Activated CD4-positive, alpha-beta T cell treated with anti-CD3 and anti-CD28 coated beads, Interleukin-2, amount 10 ng/mL, durations not matched to agents 7 days and 5 days (primary cell): ENCODE measurements at regions not wholly inside any gene's neighbourhood (a gene's known extent, or its start where the extent isn't known, plus 50 kb on each side); places are given as distances from the start of the nearest gene placed in this dataset.
"Not testable (repeated sequence)": the region's sequence is repeated elsewhere in the genome, so short reads cannot be mapped to it uniquely, and the experiment has no call there.

Experiments
- CTCF ChIA-PET: fragments of 350-600 bp; sonication (Branson Sonifier 250); formaldehyde crosslinking; loops from one replicate; lab custom pipeline; 2021; ENCODE audit warnings: antibody characterized with exemption; lab: Charles Lee
- POLR2A ChIA-PET: fragments of 350-600 bp; sonication (Branson Sonifier 250); formaldehyde crosslinking; loops from one replicate; lab custom pipeline; 2021; ENCODE audit warnings: antibody characterized with exemption; lab: Charles Lee
- DNase-seq: peaks from one replicate; pipeline ENCODE4 v3.0.0-alpha.2; 2020
- H3K27ac Mint-ChIP-seq: one replicate; pipeline ENCODE4 v1.8.0; 2021; ENCODE audit warnings: mild to moderate bottlenecking, moderate library complexity, mixed read lengths
- H3K27me3 Mint-ChIP-seq: one replicate; pipeline ENCODE4 v1.8.0; 2021; ENCODE audit warnings: mixed read lengths
- H3K36me3 Mint-ChIP-seq: one replicate; pipeline ENCODE4 v1.8.0; 2021; ENCODE audit warnings: low read depth, mixed read lengths
- H3K4me1 Mint-ChIP-seq: one replicate; pipeline ENCODE4 v1.8.0; 2021; ENCODE audit warnings: mixed read lengths
- H3K4me3 Mint-ChIP-seq: one replicate; pipeline ENCODE4 v1.8.0; 2021; ENCODE audit warnings: mild to moderate bottlenecking, moderate library complexity, mixed read lengths
- H3K9me3 Mint-ChIP-seq: one replicate; pipeline ENCODE4 v1.8.0; 2021; ENCODE audit warnings: mixed read lengths

DNA sequence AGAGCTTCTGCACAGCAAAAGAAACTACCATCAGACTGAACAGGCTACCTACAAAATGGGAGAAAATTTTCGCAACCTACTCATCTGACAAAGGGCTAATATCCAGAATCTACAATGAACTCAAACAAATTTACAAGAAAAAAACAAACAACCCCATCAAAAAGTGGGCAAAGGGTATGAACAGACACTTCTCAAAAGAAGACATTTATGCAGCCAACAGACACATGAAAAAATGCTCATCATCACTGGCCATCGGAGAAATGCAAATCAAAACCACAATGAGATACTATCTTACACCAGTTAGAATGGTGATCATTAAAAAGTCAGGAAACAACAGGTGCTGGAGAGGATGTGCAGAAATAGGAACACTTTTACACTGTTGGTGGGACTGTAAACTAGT lies 179.4 kb upstream of the JUN start:
- H3K27me3 Mint-ChIP-seq, H3K27ac Mint-ChIP-seq, H3K4me3 Mint-ChIP-seq, CTCF ChIA-PET, POLR2A ChIA-PET, DNase-seq, H3K36me3 Mint-ChIP-seq, H3K9me3 Mint-ChIP-seq: not testable (repeated sequence)
- peaks cover 27% of the 10 kb centered on the region for H3K4me1 Mint-ChIP-seq

DNA sequence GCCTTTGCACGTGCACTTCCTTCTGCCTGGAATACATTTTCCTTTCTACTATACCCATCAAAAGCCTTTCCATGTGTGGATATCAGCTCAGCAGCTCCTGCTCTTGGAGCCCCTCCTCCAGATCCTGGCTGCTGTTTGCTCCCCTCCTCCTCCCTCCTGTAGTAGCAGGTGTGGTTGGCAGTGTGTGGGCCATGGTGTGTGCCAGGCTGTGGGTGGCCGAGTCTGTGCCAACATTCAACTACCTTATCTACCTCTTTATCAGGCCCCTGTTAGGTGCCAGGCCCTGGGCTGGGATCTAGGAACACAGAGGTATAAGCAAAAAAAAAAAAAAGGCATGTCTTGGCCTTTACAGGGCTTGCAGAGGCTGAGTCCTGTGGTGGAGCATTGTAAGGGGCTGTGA lies 180.6 kb upstream of the JUN start:
- peaks cover 3% of the 10 kb centered on the region for H3K9me3 Mint-ChIP-seq
- H3K4me3 Mint-ChIP-seq: no peak overlapping the region
- H3K27ac Mint-ChIP-seq: no peak overlapping the region
- H3K36me3 Mint-ChIP-seq: peaks cover 8% of the 10 kb centered on the region
- H3K4me1 Mint-ChIP-seq: peaks cover 39% of the 10 kb centered on the region
- peaks cover 4% of the 10 kb centered on the region for H3K27me3 Mint-ChIP-seq
- DNase-seq: no peak
- ChIA-PET CTCF (interaction anchor here (0.9 to 1.3 kb wide), 3 partner anchors 28 to 109 kb away, joined by 3 to 6 read pairs (median 3); no protein-coding TSS in a partner anchor), POLR2A (no interaction called here)

DNA sequence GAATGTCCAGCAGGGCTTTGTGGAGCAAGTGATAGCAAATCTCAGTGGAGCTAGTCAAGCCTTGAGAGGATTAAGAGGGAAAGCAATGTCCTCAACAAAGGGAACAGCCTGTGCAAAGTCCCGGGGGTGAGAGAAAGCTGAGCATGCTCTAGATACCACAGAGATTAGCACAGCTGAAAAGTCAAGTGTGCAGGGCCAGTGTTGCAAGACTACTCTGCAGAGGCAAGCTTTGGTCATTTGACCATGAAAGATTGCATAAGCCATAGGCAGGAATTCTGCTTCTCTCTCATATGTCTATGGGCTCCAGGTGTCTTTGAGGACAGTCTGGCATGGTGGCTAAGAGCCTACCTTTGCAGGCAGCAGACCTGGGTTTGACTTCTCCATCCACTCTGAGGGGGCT lies 181.0 kb upstream of the JUN start:
- Mint-ChIP-seq H3K27me3 (peaks cover 4% of the 10 kb centered on the region), H3K9me3 (peaks cover 3% of the 10 kb centered on the region), H3K27ac (no peak overlapping the region), H3K4me3 (no peak overlapping the region), H3K4me1 (peaks cover 40% of the 10 kb centered on the region), H3K36me3 (peaks cover 9% of the 10 kb centered on the region)
- no peak for DNase-seq
- POLR2A ChIA-PET: no interaction called here
- CTCF ChIA-PET: interaction anchor here (0.6 to 1.3 kb wide), 7 partner anchors 15 to 160 kb away, joined by 3 to 6 read pairs (median 3); no protein-coding TSS in a partner anchor

DNA sequence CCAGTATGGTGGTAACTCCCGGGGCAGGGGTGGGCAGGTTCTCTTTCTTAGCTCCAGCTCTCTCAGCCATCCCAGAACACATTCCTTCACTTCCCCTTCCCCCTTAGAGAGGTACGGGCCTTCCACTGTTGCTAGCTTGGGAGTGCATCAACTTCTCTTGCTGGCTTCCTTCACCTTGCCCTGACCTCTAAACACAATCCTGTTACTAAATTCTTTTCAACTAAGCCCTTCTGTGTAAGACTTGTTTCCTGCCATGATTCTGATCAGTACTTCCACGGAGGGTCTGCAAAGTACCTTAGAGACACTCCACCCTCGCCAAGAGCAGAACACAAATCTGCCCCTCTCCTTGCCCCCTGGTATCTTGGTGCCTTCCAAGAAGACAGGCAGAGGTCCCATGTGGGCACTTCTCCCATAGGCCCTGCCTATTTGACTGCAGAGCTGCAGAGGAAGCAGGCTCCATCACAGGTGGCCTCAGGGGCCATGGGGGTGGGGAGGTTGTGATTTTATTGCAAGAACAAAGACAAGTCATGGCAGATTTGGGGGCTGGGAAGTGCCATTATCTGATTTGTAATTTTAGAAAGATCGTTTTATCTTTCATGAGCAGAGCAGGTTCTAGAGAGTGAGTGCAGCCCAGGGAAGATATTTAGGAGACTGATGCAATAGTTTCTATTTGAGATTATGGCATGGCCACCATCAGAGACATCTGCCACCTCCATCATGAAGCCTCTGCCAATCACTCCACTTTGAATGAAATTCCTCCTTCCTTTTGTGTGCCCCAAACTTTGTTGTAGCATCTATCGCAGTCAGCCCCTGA lies 182.5 kb upstream of the JUN start:
- POLR2A ChIA-PET: no interaction called here
- no peak for DNase-seq
- H3K4me1 Mint-ChIP-seq: peaks cover 40% of the 10 kb centered on the region

DNA sequence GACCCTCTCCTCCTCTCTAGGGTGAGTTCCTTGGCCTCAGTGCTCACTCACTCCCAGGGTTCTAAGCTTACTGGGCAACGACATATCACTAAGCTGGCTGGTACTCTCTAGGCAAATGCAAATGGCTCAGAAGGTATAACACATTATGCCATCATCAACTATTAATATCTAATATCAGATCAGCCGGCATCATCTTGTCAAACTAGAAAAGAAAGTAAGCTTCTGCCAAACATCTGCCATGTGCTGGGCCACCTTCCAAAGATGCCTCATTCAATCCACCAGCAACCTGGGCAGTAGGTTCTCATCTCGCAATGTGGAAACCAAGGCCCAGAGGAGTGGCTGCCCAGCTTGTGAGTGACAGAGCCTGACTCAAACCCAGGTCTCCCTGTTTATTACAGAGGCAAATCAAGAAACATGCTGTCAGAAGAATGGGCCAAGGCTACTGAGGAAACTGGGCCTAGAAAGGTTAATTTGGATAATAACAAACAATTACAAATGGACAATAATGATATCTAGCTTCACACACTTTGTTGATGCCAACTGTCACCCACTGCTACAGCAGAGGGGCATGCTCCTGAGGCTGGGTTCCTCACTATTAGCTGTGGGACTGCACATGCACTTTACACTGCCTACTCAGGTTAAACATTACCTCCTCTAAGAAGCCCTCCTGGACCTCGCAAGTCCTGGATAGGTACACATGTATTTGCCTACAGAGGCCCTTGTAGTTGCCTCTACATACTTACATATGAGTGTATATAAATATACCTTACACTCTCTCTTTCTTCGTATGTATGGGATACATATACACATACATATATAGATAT lies 183.3 kb upstream of the JUN start:
- POLR2A ChIA-PET: no interaction called here
- peaks cover 3% of the 10 kb centered on the region for H3K9me3 Mint-ChIP-seq
- CTCF ChIA-PET: interaction anchor here (0.7 to 3.7 kb wide), 5 partner anchors 10 to 185 kb away, joined by 3 to 16 read pairs (median 4); no protein-coding TSS in a partner anchor
- peaks cover 9% of the 10 kb centered on the region for H3K36me3 Mint-ChIP-seq
- DNase-seq: no peak
- H3K4me1 Mint-ChIP-seq: peaks cover 40% of the 10 kb centered on the region
- no peaks in the 10 kb centered on the region for H3K27me3 Mint-ChIP-seq
- no peak overlapping the region for H3K4me3 Mint-ChIP-seq
- H3K27ac Mint-ChIP-seq: no peak overlapping the region

More for the DNA sequence above, 182.5 kb upstream of the JUN start:
- Mint-ChIP-seq H3K27me3 (no peaks in the 10 kb centered on the region), H3K27ac (peak overlapping the region; percentile 68), H3K9me3 (peaks cover 3% of the 10 kb centered on the region), H3K4me3 (no peak overlapping the region), H3K36me3 (peaks cover 9% of the 10 kb centered on the region)
- CTCF ChIA-PET: interaction anchor here (1.0 to 2.0 kb wide), 5 partner anchors 10 to 104 kb away, joined by 3 to 5 read pairs (median 4); no protein-coding TSS in a partner anchor

DNA sequence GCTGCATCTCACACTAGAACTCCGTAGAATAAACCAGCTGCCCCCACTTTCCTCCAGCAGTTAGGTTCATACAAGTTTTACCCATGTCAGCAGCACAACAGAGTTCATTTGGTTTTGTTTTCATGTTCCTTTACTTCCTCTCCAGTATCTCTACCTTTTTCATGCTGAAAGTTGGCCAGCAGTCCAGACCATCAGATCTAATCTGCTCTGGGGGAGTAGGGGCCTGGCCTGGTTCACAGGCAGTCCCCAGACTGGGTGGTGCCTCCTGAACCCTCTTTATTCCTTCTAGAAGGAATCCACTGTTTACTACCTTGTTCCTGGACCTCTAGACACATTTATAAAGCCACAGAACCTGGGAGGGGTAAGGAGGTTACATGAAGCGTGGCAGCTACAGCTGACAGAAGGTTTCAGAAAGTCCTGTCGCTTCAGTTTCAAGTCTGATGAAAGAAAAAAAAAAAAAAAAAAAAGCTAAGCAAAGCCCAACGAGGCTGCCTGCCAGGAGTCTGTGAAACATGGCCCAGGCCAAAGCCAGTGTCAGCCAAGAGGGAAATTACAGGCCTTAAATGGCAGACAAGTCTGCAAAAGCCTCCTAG lies 184.6 kb upstream of the JUN start:
- peaks cover 3% of the 10 kb centered on the region for H3K27me3 Mint-ChIP-seq
- peak; percentile 64 for DNase-seq
- ChIA-PET CTCF (interaction anchor here (0.7 to 3.7 kb wide), 7 partner anchors 11 to 687 kb away, joined by 3 to 16 read pairs (median 4); no protein-coding TSS in a partner anchor), POLR2A (interaction anchor here (0.6 kb wide), 2 partner anchors 91 to 576 kb away, joined by 3 to 5 read pairs; no protein-coding TSS in a partner anchor)
- H3K9me3 Mint-ChIP-seq: peaks cover 3% of the 10 kb centered on the region
- H3K27ac Mint-ChIP-seq: peak overlapping the region; percentile 99
- peaks cover 9% of the 10 kb centered on the region for H3K36me3 Mint-ChIP-seq
- H3K4me3 Mint-ChIP-seq: peak overlapping the region; percentile 35
- H3K4me1 Mint-ChIP-seq: peaks cover 42% of the 10 kb centered on the region

DNA sequence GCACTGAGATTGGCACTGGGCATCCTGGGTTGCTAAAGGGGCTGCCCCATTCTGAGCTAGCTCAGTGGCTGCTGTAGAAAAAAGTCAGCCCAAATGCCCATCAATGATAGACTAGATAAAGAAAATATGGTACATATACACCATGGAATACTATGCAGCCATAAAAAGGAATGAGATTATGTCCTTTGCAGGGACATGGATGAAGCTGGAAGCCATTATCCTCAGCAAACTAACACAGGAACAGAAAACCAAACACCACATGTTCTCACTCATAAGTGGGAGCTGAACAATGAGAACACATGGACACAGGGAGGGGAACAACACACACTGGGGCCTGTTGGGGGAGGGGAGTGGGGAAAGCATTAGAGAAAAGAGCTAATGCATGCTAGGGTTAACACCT lies 185.3 kb upstream of the JUN start:
- peak overlapping the region; percentile 99 for H3K27ac Mint-ChIP-seq
- H3K27me3 Mint-ChIP-seq, H3K9me3 Mint-ChIP-seq, DNase-seq, H3K4me3 Mint-ChIP-seq, H3K36me3 Mint-ChIP-seq, POLR2A ChIA-PET: not testable (repeated sequence)
- CTCF ChIA-PET: interaction anchor here (0.7 to 3.7 kb wide), 5 partner anchors 10 to 687 kb away, joined by 3 to 16 read pairs (median 6); no protein-coding TSS in a partner anchor
- H3K4me1 Mint-ChIP-seq: peaks cover 42% of the 10 kb centered on the region

DNA sequence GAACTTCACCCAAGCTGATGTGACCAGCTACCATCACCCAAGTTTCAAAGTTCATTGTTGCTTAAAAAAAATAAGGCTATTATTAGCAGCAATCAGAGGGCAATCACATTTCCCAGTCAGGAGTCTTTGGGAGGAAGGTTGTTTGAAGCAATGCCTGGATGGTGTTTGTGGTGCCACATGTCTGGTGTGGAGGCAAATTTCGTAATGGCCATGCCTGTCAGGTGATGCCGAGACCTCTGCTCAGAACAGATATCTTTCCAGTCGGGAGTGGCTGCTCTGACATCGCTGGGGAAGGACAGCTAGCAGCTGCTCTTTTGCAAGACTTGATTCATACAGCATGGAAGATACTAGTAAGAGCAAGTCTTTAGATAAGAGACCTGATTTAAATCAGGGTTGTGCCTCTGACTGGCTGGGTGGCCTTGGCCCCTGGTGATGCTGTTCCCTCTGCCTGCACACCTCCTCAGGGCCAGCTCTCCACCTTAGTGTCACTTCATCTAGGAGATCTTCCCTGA lies 187.8 kb upstream of the JUN start:
- no peak for DNase-seq
- Mint-ChIP-seq H3K4me1 (peaks cover 30% of the 10 kb centered on the region), H3K27me3 (peaks cover 3% of the 10 kb centered on the region), H3K27ac (no peak overlapping the region), H3K36me3 (peaks cover 5% of the 10 kb centered on the region), H3K9me3 (peaks cover 2% of the 10 kb centered on the region), H3K4me3 (no peak overlapping the region)
- ChIA-PET CTCF (interaction anchor here (0.5 to 2.9 kb wide), 5 partner anchors 28 to 208 kb away, joined by 3 to 7 read pairs (median 5); no protein-coding TSS in a partner anchor), POLR2A (no interaction called here)

DNA sequence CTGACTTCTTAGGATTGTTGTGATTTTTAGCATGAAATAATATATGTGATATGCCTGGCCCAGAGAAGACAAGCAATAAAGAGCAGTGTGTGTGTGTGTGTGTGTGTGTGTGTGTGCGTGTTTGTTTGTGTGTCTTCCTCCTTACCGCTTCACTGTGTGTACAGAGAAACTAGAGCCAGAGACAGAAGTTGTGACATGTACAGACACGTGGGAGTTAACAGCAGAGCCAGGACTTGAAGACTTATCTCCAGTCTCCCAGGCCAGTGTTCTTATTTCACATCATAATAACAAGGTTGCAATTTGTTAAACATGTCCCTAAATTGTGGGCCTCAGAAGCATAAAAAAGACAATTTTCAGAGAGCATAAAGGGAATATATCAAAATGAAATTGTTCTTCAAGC lies 192.0 kb upstream of the JUN start:
- no peaks in the 10 kb centered on the region for H3K36me3 Mint-ChIP-seq
- peaks cover 3% of the 10 kb centered on the region for H3K27me3 Mint-ChIP-seq
- no peak overlapping the region for H3K27ac Mint-ChIP-seq
- CTCF ChIA-PET: interaction anchor here (1.5 kb wide), 1 partner anchor 198 kb away, joined by 3 read pairs; no protein-coding TSS in a partner anchor
- POLR2A ChIA-PET: no interaction called here
- peaks cover 23% of the 10 kb centered on the region for H3K4me1 Mint-ChIP-seq
- no peaks in the 10 kb centered on the region for H3K9me3 Mint-ChIP-seq
- H3K4me3 Mint-ChIP-seq: no peak overlapping the region
- no peak for DNase-seq

DNA sequence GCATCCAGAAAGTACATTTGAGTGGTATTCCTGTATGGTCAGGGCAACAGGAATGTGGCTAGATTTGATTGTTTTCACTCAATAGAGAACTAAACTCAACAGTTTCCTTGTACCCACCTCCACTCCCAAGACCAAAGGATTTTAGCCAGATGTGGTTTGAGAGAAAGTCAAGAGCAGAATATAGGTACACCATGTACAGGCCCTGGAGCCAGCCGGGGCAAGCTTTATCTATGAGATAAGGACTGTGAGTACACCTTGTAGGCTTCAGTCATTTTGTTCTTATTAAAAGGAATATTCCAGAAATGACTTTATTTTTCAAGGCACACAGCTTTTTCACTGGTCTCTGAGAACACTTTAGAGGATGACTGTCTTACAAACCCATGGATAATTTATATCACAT lies 192.4 kb upstream of the JUN start:
- H3K36me3 Mint-ChIP-seq: no peaks in the 10 kb centered on the region
- peaks cover 3% of the 10 kb centered on the region for H3K27me3 Mint-ChIP-seq
- no peak overlapping the region for H3K4me3 Mint-ChIP-seq
- no peak overlapping the region for H3K27ac Mint-ChIP-seq
- POLR2A ChIA-PET: no interaction called here
- H3K4me1 Mint-ChIP-seq: peaks cover 23% of the 10 kb centered on the region
- H3K9me3 Mint-ChIP-seq: no peaks in the 10 kb centered on the region
- DNase-seq: no peak
- CTCF ChIA-PET: interaction anchor here (0.9 to 1.5 kb wide), 2 partner anchors 19 to 198 kb away, joined by 3 read pairs; no protein-coding TSS in a partner anchor

DNA sequence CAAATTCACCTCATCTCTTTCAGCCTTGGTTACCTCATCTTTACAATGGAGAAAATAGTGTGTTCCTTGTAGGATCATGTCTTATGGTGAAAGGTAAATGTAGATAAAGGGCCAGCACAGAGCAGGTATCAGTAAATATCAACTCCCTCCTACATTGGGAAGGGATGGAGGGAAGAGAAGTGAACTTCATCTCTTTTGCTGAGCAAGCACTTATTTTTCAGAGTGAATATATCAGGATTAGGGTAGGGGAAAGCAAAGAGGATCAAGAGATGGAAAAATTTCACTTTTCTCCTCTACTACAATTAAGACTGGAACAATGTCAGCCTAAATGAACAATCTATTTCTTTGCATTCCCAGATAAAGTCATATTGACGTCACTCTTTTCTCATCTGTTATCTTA lies 193.8 kb upstream of the JUN start:
- peaks cover 23% of the 10 kb centered on the region for H3K4me1 Mint-ChIP-seq
- no peaks in the 10 kb centered on the region for H3K36me3 Mint-ChIP-seq
- H3K27ac Mint-ChIP-seq: no peak overlapping the region
- no peaks in the 10 kb centered on the region for H3K9me3 Mint-ChIP-seq
- DNase-seq: no peak
- peaks cover 3% of the 10 kb centered on the region for H3K27me3 Mint-ChIP-seq
- ChIA-PET POLR2A (no interaction called here), CTCF (interaction anchor here (1.0 to 3.5 kb wide), 2 partner anchors 9 to 14 kb away, joined by 3 to 16 read pairs; no protein-coding TSS in a partner anchor)
- no peak overlapping the region for H3K4me3 Mint-ChIP-seq

DNA sequence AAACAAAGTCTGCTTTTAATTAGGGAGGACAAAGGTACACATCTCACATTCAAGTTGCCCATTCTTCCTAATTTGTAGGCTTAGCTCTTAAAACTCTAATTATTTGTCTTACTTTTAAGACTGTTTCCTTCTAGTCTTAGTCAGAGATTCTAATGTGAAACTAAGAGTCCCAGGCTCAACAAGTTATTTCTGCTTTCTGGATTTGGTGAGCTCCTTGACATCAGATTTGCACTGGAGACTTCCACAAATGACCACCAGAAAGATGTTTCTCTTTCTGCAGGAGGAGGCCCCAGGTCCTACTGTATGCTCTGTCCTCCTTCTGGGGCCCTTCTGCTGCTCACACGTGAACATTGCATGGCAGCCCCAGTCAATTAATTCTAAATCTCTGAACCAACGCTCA lies 194.2 kb upstream of the JUN start:
- POLR2A ChIA-PET: no interaction called here
- no peak for DNase-seq
- Mint-ChIP-seq H3K9me3 (no peaks in the 10 kb centered on the region), H3K4me3 (no peak overlapping the region), H3K36me3 (no peaks in the 10 kb centered on the region), H3K4me1 (peaks cover 21% of the 10 kb centered on the region), H3K27me3 (peaks cover under 1% of the 10 kb centered on the region), H3K27ac (no peak overlapping the region)
- CTCF ChIA-PET: interaction anchor here (0.6 to 3.5 kb wide), 4 partner anchors 9 to 170 kb away, joined by 3 to 16 read pairs (median 4); no protein-coding TSS in a partner anchor
